RWPE2 (cell line): ENCODE measurements at regions not wholly inside any gene's neighbourhood (a gene's known extent, or its start where the extent isn't known, plus 50 kb on each side); places are given as distances from the start of the nearest gene placed in this dataset.
"Not testable (repeated sequence)": the region's sequence is repeated elsewhere in the genome, so short reads cannot be mapped to it uniquely, and the experiment has no call there.

Source experiments
- ATAC-seq: fragments of 200-7000 bp; cut with Tn5 transposase; 3 replicates; pipeline ENCODE4 v1.9.1; 2021; ENCODE audit warnings: low read depth
- DNase-seq: peaks from one replicate; pipeline ENCODE4 v3.0.0-alpha.2; 2020; ENCODE audit warnings: low spot score
- H3K27ac ChIP-seq: fragments of 450-650 bp; 2 replicates; pipeline ENCODE4 v1.5.1; 2017; ENCODE audit warnings: mild to moderate bottlenecking; ENCODE audit not compliant: poor library complexity, severe bottlenecking
- H3K27me3 ChIP-seq: fragments of 250-450 bp; sonication (Bioruptor Pico); 2 replicates; pipeline ENCODE4 v1.5.1; 2021; ENCODE audit warnings: mild to moderate bottlenecking, moderate library complexity; ENCODE audit not compliant: insufficient read depth, poor library complexity, severe bottlenecking
- H3K36me3 ChIP-seq: fragments of 250-450 bp; sonication (Bioruptor Pico); 2 replicates; pipeline ENCODE4 v1.5.1; 2020; ENCODE audit warnings: low read depth, mild to moderate bottlenecking, moderate library complexity
- H3K4me1 ChIP-seq: fragments of 250-450 bp; sonication (Bioruptor Pico); 2 replicates; pipeline ENCODE4 v1.5.1; 2021; ENCODE audit warnings: mild to moderate bottlenecking, moderate library complexity; ENCODE audit not compliant: insufficient read depth, poor library complexity, severe bottlenecking
- H3K4me3 ChIP-seq: fragments of 250-450 bp; sonication (Bioruptor Pico); 2 replicates; pipeline ENCODE4 v1.5.1; 2021; ENCODE audit warnings: mild to moderate bottlenecking, moderate library complexity; ENCODE audit not compliant: severe bottlenecking
- H3K9me3 ChIP-seq: fragments of 250-450 bp; sonication (Bioruptor Pico); 2 replicates; pipeline ENCODE4 v1.5.1; 2021; ENCODE audit warnings: mild to moderate bottlenecking, moderate library complexity; ENCODE audit not compliant: severe bottlenecking
- CTCF ChIP-seq: fragments of 450-650 bp; IDR thresholded peaks from one replicate; pipeline ENCODE4 v1.5.1; 2017; ENCODE audit warnings: mild to moderate bottlenecking, moderate library complexity; ENCODE audit not compliant: poor library complexity, severe bottlenecking

- H3K36me3 ChIP-seq: no peaks in the 10 kb centered on the region
- no peaks in the 10 kb centered on the region for H3K4me1 ChIP-seq
- H3K27me3 ChIP-seq: no peaks in the 10 kb centered on the region
- H3K27ac ChIP-seq: no peak overlapping the region
- H3K4me3 ChIP-seq: no peak overlapping the region
- TF ChIP-seq CTCF: no peak
- DNase-seq: no peak
- ATAC-seq: no peak
- no peaks in the 10 kb centered on the region for H3K9me3 ChIP-seq
These were observed 321.9 kb downstream of the REEP3 start for GRCh38 chr10:63843107-63843506.

- not testable (repeated sequence) for H3K27ac ChIP-seq, H3K36me3 ChIP-seq, H3K4me1 ChIP-seq, H3K27me3 ChIP-seq, H3K4me3 ChIP-seq, DNase-seq, H3K9me3 ChIP-seq, ATAC-seq
These were observed 327.7 kb downstream of the REEP3 start for GRCh38 chr10:63848871-63849270.

- H3K27me3 ChIP-seq: peaks cover 4% of the 10 kb centered on the region
- H3K4me1 ChIP-seq: no peaks in the 10 kb centered on the region
- no peaks in the 10 kb centered on the region for H3K36me3 ChIP-seq
- H3K27ac ChIP-seq: no peak overlapping the region
- TF ChIP-seq CTCF: no peak
- H3K9me3 ChIP-seq: no peaks in the 10 kb centered on the region
- ATAC-seq: no peak
- DNase-seq: no peak
- no peak overlapping the region for H3K4me3 ChIP-seq
These were observed 341.7 kb downstream of the REEP3 start for GRCh38 chr10:63862860-63863259.

- Histone ChIP-seq H3K9me3 (no peaks in the 10 kb centered on the region), H3K36me3 (no peaks in the 10 kb centered on the region), H3K4me3 (no peak overlapping the region), H3K4me1 (no peaks in the 10 kb centered on the region), H3K27ac (no peak overlapping the region), H3K27me3 (peaks cover 4% of the 10 kb centered on the region)
- DNase-seq (no peak), ATAC-seq (no peak)
- no peak for TF ChIP-seq CTCF
These were observed 344.0 kb downstream of the REEP3 start for GRCh38 chr10:63865210-63865609.

GRCh38 chr10:63866075-63866746, 345.0 kb downstream of the REEP3 start:
- peak; percentile 91 for TF ChIP-seq CTCF
- H3K9me3 ChIP-seq: no peaks in the 10 kb centered on the region
- H3K27me3 ChIP-seq: peaks cover 4% of the 10 kb centered on the region
- DNase-seq (no peak), ATAC-seq (peak; percentile 74)
- H3K4me3 ChIP-seq: no peak overlapping the region
- no peaks in the 10 kb centered on the region for H3K4me1 ChIP-seq
- H3K36me3 ChIP-seq: no peaks in the 10 kb centered on the region
- no peak overlapping the region for H3K27ac ChIP-seq
